ENCODE measurements at regions not wholly inside any gene's neighbourhood (a gene's known extent, or its start where the extent isn't known, plus 50 kb on each side); places are given as distances from the start of the nearest gene placed in this dataset.

- no peak for TF ChIP-seq CTCF (IDR thresholded peaks at IDR 0.05)
- no peak for TF ChIP-seq EZH2 (IDR thresholded peaks at IDR 0.05)
- no peak for TF ChIP-seq EZH2phosphoT487 (IDR thresholded peaks at IDR 0.05)
Observed at GRCh38 chr5:126168785-126169184, 254.4 kb upstream of the GRAMD2B start.
